Panc1 (cell line): ENCODE measurements at regions not wholly inside any gene's neighbourhood (a gene's known extent, or its start where the extent isn't known, plus 50 kb on each side); places are given as distances from the start of the nearest gene placed in this dataset.

Experiments
- CTCF ChIP-seq: fragments of 450-650 bp; IDR thresholded peaks from 2 replicates; pipeline ENCODE4 v1.5.1; 2017; ENCODE audit warnings: mild to moderate bottlenecking
- POLR2AphosphoS5 ChIP-seq: IDR thresholded peaks from 2 replicates; pipeline ENCODE4 v1.6.1; 2012; ENCODE audit warnings: mild to moderate bottlenecking, low read depth, low read length, moderate library complexity
- SIN3A ChIP-seq: IDR thresholded peaks from 2 replicates; pipeline ENCODE4 v1.6.1; 2012; ENCODE audit warnings: low read depth, mild to moderate bottlenecking, low read length, moderate library complexity, borderline replicate concordance; ENCODE audit not compliant: insufficient read depth

- TF ChIP-seq CTCF (no peak), SIN3A (no peak), POLR2AphosphoS5 (no peak)
These were observed 458.1 kb upstream of the CDH18 start for GRCh38 chr5:20446121-20446520.
